ENCODE measurements at regions not wholly inside any gene's neighbourhood (a gene's known extent, or its start where the extent isn't known, plus 50 kb on each side); places are given as distances from the start of the nearest gene placed in this dataset.

DNA sequence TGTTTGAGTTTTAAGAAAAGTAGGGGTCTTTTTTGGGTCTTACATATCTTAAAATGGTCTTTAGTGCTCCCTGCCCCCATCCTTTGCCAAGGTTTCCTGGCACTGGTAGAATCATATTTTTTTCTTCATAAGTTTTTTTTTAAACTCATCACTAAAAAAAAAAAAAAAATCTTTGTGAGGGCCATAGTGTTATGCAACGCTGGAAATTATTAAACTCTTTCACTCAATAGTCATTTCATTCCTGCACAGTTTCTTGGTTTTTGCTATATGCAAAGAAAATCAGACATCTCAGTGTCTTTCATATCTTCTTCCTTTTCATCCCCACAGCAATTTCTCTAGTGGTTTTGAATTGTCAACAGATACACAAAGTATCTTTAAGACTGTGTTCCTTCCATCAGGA lies 95.6 kb downstream of the TMA16 start:
- no peak for ATAC-seq
- 3% methylated on average over 1 of the region's 1 CpG for WGBS (ENCODE audit: missing lambda C conversion rate)
- Histone ChIP-seq H3K27ac (no peak overlapping the region), H3K4me3 (no peak overlapping the region), H3K9me3 (no peaks in the 10 kb centered on the region), H3K4me2 (no peak overlapping the region), H3K4me1 (no peaks in the 10 kb centered on the region)
- CTCF ChIA-PET: no interaction called here
- no peak for DNase-seq (ENCODE audit: low read depth in 1 of 2, low spot score in 1 of 2)
- POLR2A ChIA-PET: no interaction called here
- TF ChIP-seq NFE2L2 (conservative IDR thresholded peaks at IDR 0.05; ENCODE audit: low read length) (no peak), ZC3H11A (IDR thresholded peaks at IDR 0.05) (no peak), TP53 (CRISPR knock-in tag; IDR thresholded peaks at IDR 0.05) (no peak), RCOR1 (IDR thresholded peaks at IDR 0.05; ENCODE audit: low read depth, low read length) (no peak), ESRRA (IDR thresholded peaks at IDR 0.05; ENCODE audit: borderline replicate concordance, low read length) (no peak), POLR2A (IDR thresholded peaks at IDR 0.05; ENCODE audit: low read length) (no peak), RARB (CRISPR knock-in tag; IDR thresholded peaks at IDR 0.05) (no peak), KDM1A (IDR thresholded peaks at IDR 0.05; ENCODE audit: low read depth) (no peak), ZSCAN20 (CRISPR knock-in tag; IDR thresholded peaks at IDR 0.05) (no peak), RFX5 (IDR thresholded peaks at IDR 0.05) (no peak), JUN (IDR thresholded peaks at IDR 0.05) (no peak)
- TF ChIP-seq, protein P1, sequence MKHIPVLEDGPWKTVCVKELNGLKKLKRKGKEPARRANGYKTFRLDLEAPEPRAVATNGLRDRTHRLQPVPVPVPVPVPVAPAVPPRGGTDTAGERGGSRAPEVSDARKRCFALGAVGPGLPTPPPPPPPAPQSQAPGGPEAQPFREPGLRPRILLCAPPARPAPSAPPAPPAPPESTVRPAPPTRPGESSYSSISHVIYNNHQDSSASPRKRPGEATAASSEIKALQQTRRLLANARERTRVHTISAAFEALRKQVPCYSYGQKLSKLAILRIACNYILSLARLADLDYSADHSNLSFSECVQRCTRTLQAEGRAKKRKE (CRISPR knock-in tag; IDR thresholded peaks at IDR 0.05; ENCODE audit: low read depth): no peak
- FAIRE-seq: no peak

DNA sequence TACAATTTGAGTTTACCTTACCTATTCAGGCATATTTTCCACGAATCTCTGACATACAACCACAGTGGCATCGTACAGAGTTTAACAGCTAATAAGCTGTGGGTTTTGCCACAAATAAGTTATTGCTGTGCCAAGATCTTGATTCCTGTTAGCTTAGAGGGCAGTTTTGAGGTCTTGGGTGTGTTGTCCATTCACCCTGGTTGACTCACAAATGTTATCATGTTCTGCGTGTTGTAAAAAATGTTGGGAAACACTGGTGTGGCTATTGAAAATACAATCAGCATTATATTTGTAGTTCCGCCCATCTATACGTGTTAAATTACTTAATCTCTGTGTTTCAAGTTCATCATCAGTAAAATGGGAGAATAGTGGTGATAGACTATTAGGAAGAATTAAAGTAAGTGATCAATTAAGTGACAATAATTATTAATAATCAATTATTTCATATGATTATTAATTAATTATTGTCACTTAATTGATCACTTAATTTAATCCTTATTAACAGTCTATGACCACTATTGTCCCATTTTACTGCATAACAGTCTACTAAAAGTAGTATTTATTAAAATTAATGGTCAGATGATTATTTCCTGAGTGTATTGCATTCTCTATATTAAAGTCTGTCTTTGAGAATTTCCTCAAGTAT lies 96.3 kb downstream of the TMA16 start:
- FAIRE-seq (no peak), ATAC-seq (no peak), DNase-seq (ENCODE audit: low read depth in 1 of 2, low spot score in 1 of 2) (no peak)
- no peak overlapping the region for H3K27ac ChIP-seq
- no peaks in the 10 kb centered on the region for H3K4me1 ChIP-seq
- no peak for TF ChIP-seq POLR2A (IDR thresholded peaks at IDR 0.05; ENCODE audit: low read length)
- no peak for TF ChIP-seq ZFP36 (IDR thresholded peaks at IDR 0.05; ENCODE audit: borderline replicate concordance, partially characterized antibody)
- no peak for TF ChIP-seq CHD4 (IDR thresholded peaks at IDR 0.05; ENCODE audit: borderline replicate concordance)
- TF ChIP-seq RCOR1 (IDR thresholded peaks at IDR 0.05; ENCODE audit: low read depth, low read length): no peak
- no peak for TF ChIP-seq MYC (IDR thresholded peaks at IDR 0.05; ENCODE audit: borderline replicate concordance, low read length)
- no peak for TF ChIP-seq CBX8 (IDR thresholded peaks at IDR 0.05)
- TF ChIP-seq, protein P2, sequence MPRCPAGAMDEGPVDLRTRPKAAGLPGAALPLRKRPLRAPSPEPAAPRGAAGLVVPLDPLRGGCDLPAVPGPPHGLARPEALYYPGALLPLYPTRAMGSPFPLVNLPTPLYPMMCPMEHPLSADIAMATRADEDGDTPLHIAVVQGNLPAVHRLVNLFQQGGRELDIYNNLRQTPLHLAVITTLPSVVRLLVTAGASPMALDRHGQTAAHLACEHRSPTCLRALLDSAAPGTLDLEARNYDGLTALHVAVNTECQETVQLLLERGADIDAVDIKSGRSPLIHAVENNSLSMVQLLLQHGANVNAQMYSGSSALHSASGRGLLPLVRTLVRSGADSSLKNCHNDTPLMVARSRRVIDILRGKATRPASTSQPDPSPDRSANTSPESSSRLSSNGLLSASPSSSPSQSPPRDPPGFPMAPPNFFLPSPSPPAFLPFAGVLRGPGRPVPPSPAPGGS (IDR thresholded peaks at IDR 0.05): no peak
- TF ChIP-seq, protein P3, sequence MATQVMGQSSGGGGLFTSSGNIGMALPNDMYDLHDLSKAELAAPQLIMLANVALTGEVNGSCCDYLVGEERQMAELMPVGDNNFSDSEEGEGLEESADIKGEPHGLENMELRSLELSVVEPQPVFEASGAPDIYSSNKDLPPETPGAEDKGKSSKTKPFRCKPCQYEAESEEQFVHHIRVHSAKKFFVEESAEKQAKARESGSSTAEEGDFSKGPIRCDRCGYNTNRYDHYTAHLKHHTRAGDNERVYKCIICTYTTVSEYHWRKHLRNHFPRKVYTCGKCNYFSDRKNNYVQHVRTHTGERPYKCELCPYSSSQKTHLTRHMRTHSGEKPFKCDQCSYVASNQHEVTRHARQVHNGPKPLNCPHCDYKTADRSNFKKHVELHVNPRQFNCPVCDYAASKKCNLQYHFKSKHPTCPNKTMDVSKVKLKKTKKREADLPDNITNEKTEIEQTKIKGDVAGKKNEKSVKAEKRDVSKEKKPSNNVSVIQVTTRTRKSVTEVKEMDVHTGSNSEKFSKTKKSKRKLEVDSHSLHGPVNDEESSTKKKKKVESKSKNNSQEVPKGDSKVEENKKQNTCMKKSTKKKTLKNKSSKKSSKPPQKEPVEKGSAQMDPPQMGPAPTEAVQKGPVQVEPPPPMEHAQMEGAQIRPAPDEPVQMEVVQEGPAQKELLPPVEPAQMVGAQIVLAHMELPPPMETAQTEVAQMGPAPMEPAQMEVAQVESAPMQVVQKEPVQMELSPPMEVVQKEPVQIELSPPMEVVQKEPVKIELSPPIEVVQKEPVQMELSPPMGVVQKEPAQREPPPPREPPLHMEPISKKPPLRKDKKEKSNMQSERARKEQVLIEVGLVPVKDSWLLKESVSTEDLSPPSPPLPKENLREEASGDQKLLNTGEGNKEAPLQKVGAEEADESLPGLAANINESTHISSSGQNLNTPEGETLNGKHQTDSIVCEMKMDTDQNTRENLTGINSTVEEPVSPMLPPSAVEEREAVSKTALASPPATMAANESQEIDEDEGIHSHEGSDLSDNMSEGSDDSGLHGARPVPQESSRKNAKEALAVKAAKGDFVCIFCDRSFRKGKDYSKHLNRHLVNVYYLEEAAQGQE (IDR thresholded peaks at IDR 0.05): no peak
- no peak for TF ChIP-seq RNF2 (IDR thresholded peaks at IDR 0.05; ENCODE audit: borderline replicate concordance, low read depth)
- TF ChIP-seq, protein P1 (CRISPR knock-in tag; IDR thresholded peaks at IDR 0.05; ENCODE audit: low read depth): no peak
- no peak for TF ChIP-seq HEYL (CRISPR knock-in tag; IDR thresholded peaks at IDR 0.05)
- no peak for TF ChIP-seq FOSL2 (IDR thresholded peaks at IDR 0.05)
- no peak for TF ChIP-seq FOSL2 (CRISPR knock-in tag; IDR thresholded peaks at IDR 0.05)
- TF ChIP-seq HDAC2 (IDR thresholded peaks at IDR 0.05): no peak
- TF ChIP-seq, protein P4, sequence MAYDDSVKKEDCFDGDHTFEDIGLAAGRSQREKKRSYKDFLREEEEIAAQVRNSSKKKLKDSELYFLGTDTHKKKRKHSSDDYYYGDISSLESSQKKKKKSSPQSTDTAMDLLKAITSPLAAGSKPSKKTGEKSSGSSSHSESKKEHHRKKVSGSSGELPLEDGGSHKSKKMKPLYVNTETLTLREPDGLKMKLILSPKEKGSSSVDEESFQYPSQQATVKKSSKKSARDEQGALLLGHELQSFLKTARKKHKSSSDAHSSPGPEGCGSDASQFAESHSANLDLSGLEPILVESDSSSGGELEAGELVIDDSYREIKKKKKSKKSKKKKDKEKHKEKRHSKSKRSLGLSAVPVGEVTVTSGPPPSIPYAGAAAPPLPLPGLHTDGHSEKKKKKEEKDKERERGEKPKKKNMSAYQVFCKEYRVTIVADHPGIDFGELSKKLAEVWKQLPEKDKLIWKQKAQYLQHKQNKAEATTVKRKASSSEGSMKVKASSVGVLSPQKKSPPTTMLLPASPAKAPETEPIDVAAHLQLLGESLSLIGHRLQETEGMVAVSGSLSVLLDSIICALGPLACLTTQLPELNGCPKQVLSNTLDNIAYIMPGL (CRISPR knock-in tag; IDR thresholded peaks at IDR 0.05; ENCODE audit: borderline replicate concordance): no peak
- TF ChIP-seq, protein P5, sequence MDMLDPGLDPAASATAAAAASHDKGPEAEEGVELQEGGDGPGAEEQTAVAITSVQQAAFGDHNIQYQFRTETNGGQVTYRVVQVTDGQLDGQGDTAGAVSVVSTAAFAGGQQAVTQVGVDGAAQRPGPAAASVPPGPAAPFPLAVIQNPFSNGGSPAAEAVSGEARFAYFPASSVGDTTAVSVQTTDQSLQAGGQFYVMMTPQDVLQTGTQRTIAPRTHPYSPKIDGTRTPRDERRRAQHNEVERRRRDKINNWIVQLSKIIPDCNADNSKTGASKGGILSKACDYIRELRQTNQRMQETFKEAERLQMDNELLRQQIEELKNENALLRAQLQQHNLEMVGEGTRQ (IDR thresholded peaks at IDR 0.05): no peak
- no peak overlapping the region for H3K4me3 ChIP-seq
- H3K9me3 ChIP-seq: no peaks in the 10 kb centered on the region
- ChIA-PET CTCF (no interaction called here), POLR2A (no interaction called here)
- no peak overlapping the region for H3K4me2 ChIP-seq
- WGBS (ENCODE audit: missing lambda C conversion rate): 9% methylated on average over 5 of the region's 5 CpGs

All from A549 (cell line).